ENCODE measurements at regions not wholly inside any gene's neighbourhood (a gene's known extent, or its start where the extent isn't known, plus 50 kb on each side); places are given as distances from the start of the nearest gene placed in this dataset.
A peak's percentile ranks its signal among the peaks of the same experiment; 100 is the strongest.

GRCh38 chr15:87710406-87710805, 546.1 kb downstream of the NTRK3 start:
- Histone ChIP-seq H3K18ac (ENCODE audit: low read length) (no peak overlapping the region), H3K27ac (ENCODE audit: low read depth, low read length) (no peak overlapping the region), H3K27me3 (ENCODE audit: insufficient read depth, low read length, poor library complexity) (no peaks in the 10 kb centered on the region), H3K56ac (ENCODE audit: low read length) (no peak overlapping the region), H3K79me1 (ENCODE audit: low read length) (no peaks in the 10 kb centered on the region), H3K4me3 (ENCODE audit: low read length) (no peak overlapping the region), H2BK5ac (ENCODE audit: low read length) (no peak overlapping the region), H2BK120ac (ENCODE audit: low read depth, low read length) (no peak overlapping the region), H3K4ac (ENCODE audit: low read depth, low read length) (no peak overlapping the region), H3K79me2 (ENCODE audit: control insufficient read depth, insufficient read depth, low read length) (no peaks in the 10 kb centered on the region), H3K4me1 (ENCODE audit: control insufficient read depth, low read depth, low read length) (no peaks in the 10 kb centered on the region), H2BK15ac (replicated peaks; ENCODE audit: low read depth) (no peak overlapping the region), H3K4me2 (ENCODE audit: low read length) (no peak overlapping the region), H3K36me3 (ENCODE audit: control insufficient read depth, insufficient read depth, low read length) (no peaks in the 10 kb centered on the region), H4K5ac (ENCODE audit: low read length) (no peak overlapping the region), H3K9ac (ENCODE audit: low read length) (no peak overlapping the region), H4K8ac (ENCODE audit: low read depth, low read length) (no peak overlapping the region), H3K23ac (ENCODE audit: low read length) (no peak overlapping the region), H2AK5ac (ENCODE audit: low read length) (no peak overlapping the region)
- DNase-seq = no peak
- WGBS (ENCODE audit: extremely low coverage, insufficient coverage, low lambda C conversion rate) = no CpG with 5 or more reads among the region's 7 CpGs

GRCh38 chr15:87707566-87708130, 548.9 kb downstream of the NTRK3 start:
- Histone ChIP-seq H3K9ac (ENCODE audit: low read length) (no peak overlapping the region), H3K4me1 (ENCODE audit: control insufficient read depth, low read depth, low read length) (no peaks in the 10 kb centered on the region), H3K4me2 (ENCODE audit: low read length) (no peak overlapping the region), H2BK15ac (replicated peaks; ENCODE audit: low read depth) (no peak overlapping the region), H3K79me2 (ENCODE audit: control insufficient read depth, insufficient read depth, low read length) (no peaks in the 10 kb centered on the region), H2BK5ac (ENCODE audit: low read length) (no peak overlapping the region), H3K36me3 (ENCODE audit: control insufficient read depth, insufficient read depth, low read length) (no peaks in the 10 kb centered on the region), H3K23ac (ENCODE audit: low read length) (no peak overlapping the region), H3K4me3 (ENCODE audit: low read length) (no peak overlapping the region), H3K27me3 (ENCODE audit: insufficient read depth, low read length, poor library complexity) (no peaks in the 10 kb centered on the region), H3K56ac (ENCODE audit: low read length) (no peak overlapping the region), H2AK5ac (ENCODE audit: low read length) (no peak overlapping the region), H3K4ac (ENCODE audit: low read depth, low read length) (no peak overlapping the region), H3K27ac (ENCODE audit: low read depth, low read length) (no peak overlapping the region), H3K18ac (ENCODE audit: low read length) (no peak overlapping the region), H2BK120ac (ENCODE audit: low read depth, low read length) (no peak overlapping the region), H4K5ac (ENCODE audit: low read length) (no peak overlapping the region), H4K8ac (ENCODE audit: low read depth, low read length) (no peak overlapping the region), H3K79me1 (ENCODE audit: low read length) (no peaks in the 10 kb centered on the region)
- WGBS (ENCODE audit: extremely low coverage, insufficient coverage, low lambda C conversion rate) = no CpG with 5 or more reads among the region's 5 CpGs
- DNase-seq = peak; percentile 18

- H3K23ac ChIP-seq (ENCODE audit: low read length) = no peak overlapping the region
- no peak overlapping the region for H4K5ac ChIP-seq (ENCODE audit: low read length)
- H2BK120ac ChIP-seq (ENCODE audit: low read depth, low read length) = no peak overlapping the region
- H2AK5ac ChIP-seq (ENCODE audit: low read length) = no peak overlapping the region
- no peaks in the 10 kb centered on the region for H3K79me1 ChIP-seq (ENCODE audit: low read length)
- no peak overlapping the region for H2BK5ac ChIP-seq (ENCODE audit: low read length)
- no peak overlapping the region for H3K4me2 ChIP-seq (ENCODE audit: low read length)
- H3K36me3 ChIP-seq (ENCODE audit: control insufficient read depth, insufficient read depth, low read length) = no peaks in the 10 kb centered on the region
- no peak for DNase-seq
- H3K27ac ChIP-seq (ENCODE audit: low read depth, low read length) = no peak overlapping the region
- no peak overlapping the region for H3K18ac ChIP-seq (ENCODE audit: low read length)
- no peaks in the 10 kb centered on the region for H3K79me2 ChIP-seq (ENCODE audit: control insufficient read depth, insufficient read depth, low read length)
- no peak overlapping the region for H4K8ac ChIP-seq (ENCODE audit: low read depth, low read length)
- no peaks in the 10 kb centered on the region for H3K27me3 ChIP-seq (ENCODE audit: insufficient read depth, low read length, poor library complexity)
- WGBS (ENCODE audit: extremely low coverage, insufficient coverage, low lambda C conversion rate) = no CpG with 5 or more reads among the region's 5 CpGs
- H2BK15ac ChIP-seq (replicated peaks; ENCODE audit: low read depth) = no peak overlapping the region
- H3K56ac ChIP-seq (ENCODE audit: low read length) = no peak overlapping the region
- H3K9ac ChIP-seq (ENCODE audit: low read length) = no peak overlapping the region
- H3K4ac ChIP-seq (ENCODE audit: low read depth, low read length) = no peak overlapping the region
- no peaks in the 10 kb centered on the region for H3K4me1 ChIP-seq (ENCODE audit: control insufficient read depth, low read depth, low read length)
- no peak overlapping the region for H3K4me3 ChIP-seq (ENCODE audit: low read length)
Observed at GRCh38 chr15:87707071-87707470, 549.5 kb downstream of the NTRK3 start.

- H3K4me2 ChIP-seq (ENCODE audit: low read length) = no peak overlapping the region
- no peak overlapping the region for H3K27ac ChIP-seq (ENCODE audit: low read depth, low read length)
- no peak overlapping the region for H3K18ac ChIP-seq (ENCODE audit: low read length)
- H2AK5ac ChIP-seq (ENCODE audit: low read length) = no peak overlapping the region
- no peak overlapping the region for H4K8ac ChIP-seq (ENCODE audit: low read depth, low read length)
- no peak overlapping the region for H2BK5ac ChIP-seq (ENCODE audit: low read length)
- no peak overlapping the region for H2BK120ac ChIP-seq (ENCODE audit: low read depth, low read length)
- H3K79me1 ChIP-seq (ENCODE audit: low read length) = no peaks in the 10 kb centered on the region
- H3K56ac ChIP-seq (ENCODE audit: low read length) = no peak overlapping the region
- H3K4me3 ChIP-seq (ENCODE audit: low read length) = no peak overlapping the region
- H3K79me2 ChIP-seq (ENCODE audit: control insufficient read depth, insufficient read depth, low read length) = no peaks in the 10 kb centered on the region
- H3K4me1 ChIP-seq (ENCODE audit: control insufficient read depth, low read depth, low read length) = no peaks in the 10 kb centered on the region
- WGBS (ENCODE audit: extremely low coverage, insufficient coverage, low lambda C conversion rate) = no CpG with 5 or more reads among the region's 1 CpG
- no peak overlapping the region for H3K4ac ChIP-seq (ENCODE audit: low read depth, low read length)
- H3K36me3 ChIP-seq (ENCODE audit: control insufficient read depth, insufficient read depth, low read length) = no peaks in the 10 kb centered on the region
- no peak overlapping the region for H4K5ac ChIP-seq (ENCODE audit: low read length)
- no peak overlapping the region for H2BK15ac ChIP-seq (replicated peaks; ENCODE audit: low read depth)
- H3K23ac ChIP-seq (ENCODE audit: low read length) = no peak overlapping the region
- no peak overlapping the region for H3K9ac ChIP-seq (ENCODE audit: low read length)
- no peak for DNase-seq
- no peaks in the 10 kb centered on the region for H3K27me3 ChIP-seq (ENCODE audit: insufficient read depth, low read length, poor library complexity)
Observed at GRCh38 chr15:87706001-87706400, 550.5 kb downstream of the NTRK3 start.

- WGBS (ENCODE audit: extremely low coverage, insufficient coverage, low lambda C conversion rate) = no CpG with 5 or more reads among the region's 5 CpGs
- H3K4me1 ChIP-seq (ENCODE audit: control insufficient read depth, low read depth, low read length) = no peaks in the 10 kb centered on the region
- H2BK5ac ChIP-seq (ENCODE audit: low read length) = no peak overlapping the region
Observed at GRCh38 chr15:87704276-87704675, 552.3 kb downstream of the NTRK3 start.

More at GRCh38 chr15:87704276-87704675, 552.3 kb downstream of the NTRK3 start:
- no peak overlapping the region for H3K56ac ChIP-seq (ENCODE audit: low read length)
- no peak overlapping the region for H3K27ac ChIP-seq (ENCODE audit: low read depth, low read length)
- no peaks in the 10 kb centered on the region for H3K27me3 ChIP-seq (ENCODE audit: insufficient read depth, low read length, poor library complexity)
- H2AK5ac ChIP-seq (ENCODE audit: low read length) = no peak overlapping the region
- H2BK15ac ChIP-seq (replicated peaks; ENCODE audit: low read depth) = no peak overlapping the region
- H3K4me3 ChIP-seq (ENCODE audit: low read length) = no peak overlapping the region
- no peak overlapping the region for H4K5ac ChIP-seq (ENCODE audit: low read length)
- H3K36me3 ChIP-seq (ENCODE audit: control insufficient read depth, insufficient read depth, low read length) = no peaks in the 10 kb centered on the region
- H3K79me2 ChIP-seq (ENCODE audit: control insufficient read depth, insufficient read depth, low read length) = no peaks in the 10 kb centered on the region
- no peak overlapping the region for H3K9ac ChIP-seq (ENCODE audit: low read length)
- no peak overlapping the region for H3K23ac ChIP-seq (ENCODE audit: low read length)
- H2BK120ac ChIP-seq (ENCODE audit: low read depth, low read length) = no peak overlapping the region
- peak; percentile 6 for DNase-seq
- no peak overlapping the region for H3K4ac ChIP-seq (ENCODE audit: low read depth, low read length)
- H3K4me2 ChIP-seq (ENCODE audit: low read length) = no peak overlapping the region
- H3K79me1 ChIP-seq (ENCODE audit: low read length) = no peaks in the 10 kb centered on the region
- no peak overlapping the region for H4K8ac ChIP-seq (ENCODE audit: low read depth, low read length)
- H3K18ac ChIP-seq (ENCODE audit: low read length) = no peak overlapping the region

Measured in mesendoderm (in vitro differentiated cells).